Panc1 (cell line): ENCODE measurements at regions not wholly inside any gene's neighbourhood (a gene's known extent, or its start where the extent isn't known, plus 50 kb on each side); places are given as distances from the start of the nearest gene placed in this dataset.

Experiments
- POLR2AphosphoS5 ChIP-seq: IDR thresholded peaks from 2 replicates; pipeline ENCODE4 v1.6.1; 2012; ENCODE audit warnings: mild to moderate bottlenecking, low read depth, low read length, moderate library complexity
- REST ChIP-seq, 2 experiments: IDR thresholded peaks; 2 replicates each; pipeline ENCODE4 v1.6.1; 2011 to 2012; ENCODE audit warnings: low read depth in 2 of 2, control low read depth in 1 of 2, low read length in 1 of 2, mild to moderate bottlenecking in 1 of 2, moderate library complexity in 1 of 2; ENCODE audit not compliant: insufficient read depth in 1 of 2
- SIN3A ChIP-seq: IDR thresholded peaks from 2 replicates; pipeline ENCODE4 v1.6.1; 2012; ENCODE audit warnings: low read depth, mild to moderate bottlenecking, low read length, moderate library complexity, borderline replicate concordance; ENCODE audit not compliant: insufficient read depth
- TF ChIP-seq, protein P1 (sequence below): fragments of 450-650 bp; IDR thresholded peaks from 2 replicates; pipeline ENCODE4 v1.5.1; 2017; ENCODE audit warnings: mild to moderate bottlenecking

DNA sequence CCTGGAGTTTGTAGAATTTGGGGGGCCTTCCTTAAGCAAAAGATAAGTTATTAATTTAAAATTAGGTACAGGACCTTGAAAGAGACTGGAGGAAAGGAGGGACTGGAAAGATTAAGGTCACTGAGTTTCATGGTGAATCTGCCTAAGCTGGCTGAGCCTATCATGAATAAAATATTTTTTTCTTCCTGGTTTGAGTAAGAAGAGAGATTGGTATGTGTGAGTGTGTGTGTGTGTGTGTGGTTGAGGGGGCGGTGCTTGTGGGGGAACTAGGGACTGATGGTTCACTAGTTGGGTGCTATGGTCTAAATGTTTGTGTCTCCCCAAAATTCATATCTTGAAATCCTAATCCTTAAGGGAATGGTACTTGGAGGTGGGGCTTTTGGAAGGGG lies 142.5 kb upstream of the PRKCQ start:
- no peak for TF ChIP-seq SIN3A
- TF ChIP-seq, protein P1, sequence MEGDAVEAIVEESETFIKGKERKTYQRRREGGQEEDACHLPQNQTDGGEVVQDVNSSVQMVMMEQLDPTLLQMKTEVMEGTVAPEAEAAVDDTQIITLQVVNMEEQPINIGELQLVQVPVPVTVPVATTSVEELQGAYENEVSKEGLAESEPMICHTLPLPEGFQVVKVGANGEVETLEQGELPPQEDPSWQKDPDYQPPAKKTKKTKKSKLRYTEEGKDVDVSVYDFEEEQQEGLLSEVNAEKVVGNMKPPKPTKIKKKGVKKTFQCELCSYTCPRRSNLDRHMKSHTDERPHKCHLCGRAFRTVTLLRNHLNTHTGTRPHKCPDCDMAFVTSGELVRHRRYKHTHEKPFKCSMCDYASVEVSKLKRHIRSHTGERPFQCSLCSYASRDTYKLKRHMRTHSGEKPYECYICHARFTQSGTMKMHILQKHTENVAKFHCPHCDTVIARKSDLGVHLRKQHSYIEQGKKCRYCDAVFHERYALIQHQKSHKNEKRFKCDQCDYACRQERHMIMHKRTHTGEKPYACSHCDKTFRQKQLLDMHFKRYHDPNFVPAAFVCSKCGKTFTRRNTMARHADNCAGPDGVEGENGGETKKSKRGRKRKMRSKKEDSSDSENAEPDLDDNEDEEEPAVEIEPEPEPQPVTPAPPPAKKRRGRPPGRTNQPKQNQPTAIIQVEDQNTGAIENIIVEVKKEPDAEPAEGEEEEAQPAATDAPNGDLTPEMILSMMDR = no peak
- no peak for TF ChIP-seq REST (IDR thresholded peaks at IDR 0.05; ENCODE audit: insufficient read depth in 1 of 2, low read depth in 2 of 2, low read length in 1 of 2)
- TF ChIP-seq POLR2AphosphoS5 = no peak
